SHP77 (cell line): ENCODE measurements at regions not wholly inside any gene's neighbourhood (a gene's known extent, or its start where the extent isn't known, plus 50 kb on each side); places are given as distances from the start of the nearest gene placed in this dataset.
"Not testable (repeated sequence)": the region's sequence is repeated elsewhere in the genome, so short reads cannot be mapped to it uniquely, and the experiment has no call there.

Experiments
- DNase-seq, 2 experiments: peaks; one replicate each; lab custom pipeline; 2025; lab: John Stamatoyannopoulos, UW

GRCh38 chr10:64576497-64576896 is 1055.3 kb downstream of the REEP3 start:
- DNase-seq, result no peak

- not testable (repeated sequence) for DNase-seq
Observed at GRCh38 chr10:64578757-64579156, 1057.6 kb downstream of the REEP3 start.

GRCh38 chr10:64586934-64587503 is 1065.8 kb downstream of the REEP3 start:
- DNase-seq, result no peak

- DNase-seq, result no peak
Observed at GRCh38 chr10:64594072-64594471, 1072.9 kb downstream of the REEP3 start.

GRCh38 chr10:64598600-64598999 is 1077.4 kb downstream of the REEP3 start:
- DNase-seq, result no peak

- DNase-seq, result no peak
Observed at GRCh38 chr10:64601298-64601697, 1080.1 kb downstream of the REEP3 start.

- no peak for DNase-seq
Observed at GRCh38 chr10:64617085-64617484, 1095.9 kb downstream of the REEP3 start.

- DNase-seq, result no peak
Observed at GRCh38 chr10:64619102-64619501, 1097.9 kb downstream of the REEP3 start.

GRCh38 chr10:64626924-64627323 is 1105.7 kb downstream of the REEP3 start:
- DNase-seq, result no peak

- no peak for DNase-seq
Observed at GRCh38 chr10:64630534-64630933, 1109.3 kb downstream of the REEP3 start.

- DNase-seq, result no peak
Observed at GRCh38 chr10:64635906-64636305, 1114.7 kb downstream of the REEP3 start.

- no peak for DNase-seq
Observed at GRCh38 chr10:64636461-64636860, 1115.3 kb downstream of the REEP3 start.

GRCh38 chr10:64637939-64638338 is 1116.7 kb downstream of the REEP3 start:
- DNase-seq, result no peak

- no peak for DNase-seq
Observed at GRCh38 chr10:64648915-64649314, 1127.7 kb downstream of the REEP3 start.

GRCh38 chr10:64658528-64658927 is 1137.3 kb downstream of the REEP3 start:
- no peak for DNase-seq

GRCh38 chr10:64659311-64659710 is 1138.1 kb downstream of the REEP3 start:
- DNase-seq, result no peak

- DNase-seq, result no peak
Observed at GRCh38 chr10:64682043-64682442, 1160.8 kb downstream of the REEP3 start.

GRCh38 chr10:64690194-64690593 is 1169.0 kb downstream of the REEP3 start:
- DNase-seq, result no peak

GRCh38 chr10:64699244-64699643 is 1178.0 kb downstream of the REEP3 start:
- DNase-seq, result no peak

- DNase-seq, result not testable (repeated sequence)
Observed at GRCh38 chr10:64702086-64702485, 1180.9 kb downstream of the REEP3 start.

- no peak for DNase-seq
Observed at GRCh38 chr10:64708884-64709681, 1187.9 kb downstream of the REEP3 start.

- DNase-seq, result no peak
Observed at GRCh38 chr10:64726466-64726865, 1205.3 kb downstream of the REEP3 start.

- no peak for DNase-seq
Observed at GRCh38 chr10:64731016-64731415, 1209.8 kb downstream of the REEP3 start.
